Transverse colon (tissue), 4 donors: ENCODE measurements at regions not wholly inside any gene's neighbourhood (a gene's known extent, or its start where the extent isn't known, plus 50 kb on each side); places are given as distances from the start of the nearest gene placed in this dataset.

Experiments
- DNase-seq: peaks from one replicate; pipeline ENCODE4 v3.0.0-alpha.2; 2019
- H3K27ac ChIP-seq, 4 donors: fragments of 200-600 bp; sonication (generic); 2 replicates each; pipeline ENCODE4 v1.5.1; 2016 to 2018; ENCODE audit warnings: inconsistent platforms in 4 of 4
- H3K27me3 ChIP-seq: fragments of 200-600 bp; sonication (generic); 2 replicates; pipeline ENCODE4 v1.5.1; 2017; ENCODE audit warnings: inconsistent platforms
- H3K36me3 ChIP-seq, 4 donors: fragments of 200-600 bp; sonication (generic); 2 replicates each; pipeline ENCODE4 v1.5.1; 2017 to 2019; ENCODE audit warnings: inconsistent platforms in 4 of 4
- H3K4me1 ChIP-seq, 4 donors: fragments of 200-600 bp; sonication (generic); 2 replicates each; pipeline ENCODE4 v1.5.1; 2017 to 2020; ENCODE audit warnings: inconsistent platforms in 4 of 4
- H3K4me3 ChIP-seq, 4 donors: fragments of 200-600 bp; sonication (generic); 1 replicate in 1 of 4; 2 replicates in 3 of 4; pipeline versions ENCODE4 v1.5.1 to v1.6.1; 2017 to 2019; ENCODE audit warnings: inconsistent platforms in 4 of 4
- H3K9me3 ChIP-seq, 2 donors: fragments of 200-600 bp; sonication (generic); 2 replicates each; pipeline ENCODE4 v1.5.1; 2017 to 2019; ENCODE audit warnings: inconsistent platforms in 2 of 2
- CTCF ChIP-seq, 5 experiments: fragments of 200-600 bp in 3 of 5; fragments of 450-650 bp in 2 of 5; sonication (generic) in 3 of 5; IDR thresholded peaks; 1 replicate in 2 of 5; 2 replicates in 3 of 5; pipeline ENCODE4 v1.5.1; 2016 to 2017; ENCODE audit warnings: antibody characterized with exemption in 5 of 5, inconsistent platforms in 3 of 5, mild to moderate bottlenecking in 2 of 5, moderate library complexity in 1 of 5
- EP300 ChIP-seq: sonication (generic); formaldehyde crosslinking; IDR thresholded peaks from one replicate; pipeline ENCODE4 v1.6.1; 2017; ENCODE audit warnings: antibody characterized with exemption, low read depth
- POLR2A ChIP-seq: fragments of 450-650 bp; IDR thresholded peaks from one replicate; pipeline ENCODE4 v1.6.1; 2016; ENCODE audit warnings: antibody characterized with exemption, mild to moderate bottlenecking, moderate library complexity
- POLR2AphosphoS5 ChIP-seq, 3 donors: sonication (generic); formaldehyde crosslinking; IDR thresholded peaks; one replicate each; pipeline ENCODE4 v1.6.1; 2016; ENCODE audit warnings: antibody characterized with exemption in 3 of 3
- WGBS, 2 donors: methylation state at CpG; one replicate each; pipeline ENCODE4 v1.1.5; 2018; ENCODE audit warnings: low coverage in 1 of 2; 5-methylcytosine and 5-hydroxymethylcytosine counted together
- in situ Hi-C, 4 donors: fragments of 200-750 bp; cut with MboI; loops; one replicate each; pipeline versions ENCODE4 v1.15.0 to v1.15.1; 2017; ENCODE audit warnings: low sequenced_read_pairs in 3 of 4, low pct_ligation_motif_present in 1 of 4, low pct_unique_long_range_greater_than_20kb in 1 of 4
- intact Hi-C: fragments of 100-400 bp; cut with DNase I; formaldehyde crosslinking; loops from one replicate; pipeline ENCODE4 v1.15.1; 2023; ENCODE audit warnings: low total_unique reads

GRCh38 chr4:129428454-129428853 lies 332.5 kb downstream of the C4orf33 start:
- no peaks in the 10 kb centered on the region for H3K4me1 ChIP-seq
- no peak overlapping the region for H3K27ac ChIP-seq
- no peak for TF ChIP-seq EP300
- no peak for TF ChIP-seq POLR2A
- no peak for TF ChIP-seq POLR2AphosphoS5 (IDR thresholded peaks at IDR 0.05)
- TF ChIP-seq CTCF (IDR thresholded peaks at IDR 0.05) = no peak
- intact Hi-C loops (no loop called here), in situ Hi-C loops (no loop called here)
- no peak for DNase-seq
- WGBS, 2 donors = 75 to 100% methylated on average over 1 to 2 of the region's 2 CpGs
- H3K27me3 ChIP-seq = no peaks in the 10 kb centered on the region
- H3K9me3 ChIP-seq = no peaks in the 10 kb centered on the region
- H3K4me3 ChIP-seq = no peak overlapping the region
- no peaks in the 10 kb centered on the region for H3K36me3 ChIP-seq

GRCh38 chr4:129429581-129430320 lies 333.8 kb downstream of the C4orf33 start:
- H3K4me1 ChIP-seq = no peaks in the 10 kb centered on the region
- no peak overlapping the region for H3K4me3 ChIP-seq
- H3K9me3 ChIP-seq = no peaks in the 10 kb centered on the region
- H3K27me3 ChIP-seq = no peaks in the 10 kb centered on the region
- no peaks in the 10 kb centered on the region for H3K36me3 ChIP-seq
- intact Hi-C loops (no loop called here), in situ Hi-C loops (no loop called here)
- no peak for DNase-seq
- H3K27ac ChIP-seq = no peak overlapping the region
- 27 to 52% methylated on average over 2 of the region's 2 CpGs for WGBS, 2 donors
- no peak for TF ChIP-seq CTCF (IDR thresholded peaks at IDR 0.05)
- no peak for TF ChIP-seq POLR2AphosphoS5 (IDR thresholded peaks at IDR 0.05)
- no peak for TF ChIP-seq POLR2A
- TF ChIP-seq EP300 = no peak

- 89 to 94% methylated on average over 4 of the region's 4 CpGs for WGBS, 2 donors
- no peaks in the 10 kb centered on the region for H3K27me3 ChIP-seq
- no peaks in the 10 kb centered on the region for H3K4me1 ChIP-seq
- intact Hi-C loops = no loop called here
- H3K4me3 ChIP-seq = no peak overlapping the region
- TF ChIP-seq EP300 (no peak), CTCF (IDR thresholded peaks at IDR 0.05) (no peak), POLR2A (no peak), POLR2AphosphoS5 (IDR thresholded peaks at IDR 0.05) (no peak)
- no peak for DNase-seq
- in situ Hi-C loops = no loop called here
- no peaks in the 10 kb centered on the region for H3K36me3 ChIP-seq
- H3K27ac ChIP-seq = no peak overlapping the region
- no peaks in the 10 kb centered on the region for H3K9me3 ChIP-seq
Measured at GRCh38 chr4:129437347-129437746, 341.4 kb downstream of the C4orf33 start.

- intact Hi-C loops (no loop called here), in situ Hi-C loops (no loop called here)
- Histone ChIP-seq H3K36me3 (no peaks in the 10 kb centered on the region), H3K27ac (no peak overlapping the region), H3K4me1 (no peaks in the 10 kb centered on the region), H3K27me3 (no peaks in the 10 kb centered on the region), H3K9me3 (no peaks in the 10 kb centered on the region), H3K4me3 (no peak overlapping the region)
- WGBS, 2 donors = 65 to 76% methylated on average over 4 of the region's 4 CpGs
- TF ChIP-seq CTCF (IDR thresholded peaks at IDR 0.05) (no peak), EP300 (no peak), POLR2AphosphoS5 (IDR thresholded peaks at IDR 0.05) (no peak), POLR2A (no peak)
- no peak for DNase-seq
Measured at GRCh38 chr4:129438456-129438981, 342.6 kb downstream of the C4orf33 start.
